VCaP (cell line): ENCODE measurements at regions not wholly inside any gene's neighbourhood (a gene's known extent, or its start where the extent isn't known, plus 50 kb on each side); places are given as distances from the start of the nearest gene placed in this dataset.

Experiments
- H3K27ac ChIP-seq: fragments of 450-650 bp; 2 replicates; pipeline ENCODE4 v1.5.1; 2017
- TF ChIP-seq, protein P1 (sequence below): fragments of 450-650 bp; conservative IDR thresholded peaks from 2 replicates; pipeline ENCODE4 v1.5.1; 2017; ENCODE audit warnings: mild to moderate bottlenecking, moderate library complexity

- TF ChIP-seq, protein P1, sequence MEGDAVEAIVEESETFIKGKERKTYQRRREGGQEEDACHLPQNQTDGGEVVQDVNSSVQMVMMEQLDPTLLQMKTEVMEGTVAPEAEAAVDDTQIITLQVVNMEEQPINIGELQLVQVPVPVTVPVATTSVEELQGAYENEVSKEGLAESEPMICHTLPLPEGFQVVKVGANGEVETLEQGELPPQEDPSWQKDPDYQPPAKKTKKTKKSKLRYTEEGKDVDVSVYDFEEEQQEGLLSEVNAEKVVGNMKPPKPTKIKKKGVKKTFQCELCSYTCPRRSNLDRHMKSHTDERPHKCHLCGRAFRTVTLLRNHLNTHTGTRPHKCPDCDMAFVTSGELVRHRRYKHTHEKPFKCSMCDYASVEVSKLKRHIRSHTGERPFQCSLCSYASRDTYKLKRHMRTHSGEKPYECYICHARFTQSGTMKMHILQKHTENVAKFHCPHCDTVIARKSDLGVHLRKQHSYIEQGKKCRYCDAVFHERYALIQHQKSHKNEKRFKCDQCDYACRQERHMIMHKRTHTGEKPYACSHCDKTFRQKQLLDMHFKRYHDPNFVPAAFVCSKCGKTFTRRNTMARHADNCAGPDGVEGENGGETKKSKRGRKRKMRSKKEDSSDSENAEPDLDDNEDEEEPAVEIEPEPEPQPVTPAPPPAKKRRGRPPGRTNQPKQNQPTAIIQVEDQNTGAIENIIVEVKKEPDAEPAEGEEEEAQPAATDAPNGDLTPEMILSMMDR, result no peak
- no peak overlapping the region for H3K27ac ChIP-seq
Observed at GRCh38 chr3:151555523-151555922, 94.7 kb upstream of the IGSF10 start.

DNA sequence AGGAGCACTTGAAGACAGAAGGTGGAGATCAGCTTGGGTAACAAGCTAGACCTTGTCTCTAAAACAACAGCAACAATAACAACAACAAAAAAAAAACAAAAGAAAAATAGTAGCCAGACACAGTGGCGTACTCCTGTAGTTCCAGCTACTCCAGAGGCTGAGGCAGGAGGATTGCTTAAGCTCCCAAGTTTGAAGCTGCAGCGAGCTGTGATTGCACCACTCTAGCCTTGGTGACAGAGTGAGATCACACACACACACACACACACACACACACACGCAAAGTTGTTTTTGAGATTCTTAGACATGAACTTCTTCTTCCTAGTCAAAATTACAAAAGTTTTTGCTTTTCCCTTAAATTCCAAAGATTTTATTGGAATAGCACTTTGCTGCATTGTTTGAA lies 93.0 kb upstream of the IGSF10 start:
- TF ChIP-seq, protein P1, result no peak

DNA sequence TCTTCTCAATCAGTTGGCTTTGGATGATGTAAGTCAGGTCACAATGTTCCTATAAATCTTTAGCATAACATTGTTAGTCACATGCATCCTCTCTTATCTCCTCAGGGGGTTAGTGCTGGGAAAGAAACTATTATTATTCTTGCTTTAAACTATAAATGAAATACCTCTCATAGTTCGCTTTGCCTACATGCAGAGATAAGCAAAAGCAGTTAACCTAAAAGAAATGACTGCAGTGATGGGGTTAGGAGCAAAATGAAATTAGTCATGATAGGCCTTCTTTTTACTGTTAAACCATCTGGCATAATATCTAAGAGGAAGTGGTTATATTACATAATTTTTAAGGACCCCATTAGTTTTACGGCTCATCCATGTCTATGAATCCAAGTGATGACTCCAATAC lies 91.7 kb upstream of the IGSF10 start:
- no peak overlapping the region for H3K27ac ChIP-seq
- TF ChIP-seq, protein P1, result no peak

More for the DNA sequence above, 93.0 kb upstream of the IGSF10 start:
- H3K27ac ChIP-seq, result no peak overlapping the region

GRCh38 chr3:151550642-151551041 lies 89.8 kb upstream of the IGSF10 start:
- TF ChIP-seq, protein P1, result no peak
- H3K27ac ChIP-seq, result no peak overlapping the region

- TF ChIP-seq, protein P1, result no peak
- H3K27ac ChIP-seq, result no peak overlapping the region
Observed at GRCh38 chr3:151550025-151550618, 89.3 kb upstream of the IGSF10 start.

GRCh38 chr3:151548195-151548594 lies 87.3 kb upstream of the IGSF10 start:
- H3K27ac ChIP-seq, result no peak overlapping the region
- TF ChIP-seq, protein P1, result no peak

DNA sequence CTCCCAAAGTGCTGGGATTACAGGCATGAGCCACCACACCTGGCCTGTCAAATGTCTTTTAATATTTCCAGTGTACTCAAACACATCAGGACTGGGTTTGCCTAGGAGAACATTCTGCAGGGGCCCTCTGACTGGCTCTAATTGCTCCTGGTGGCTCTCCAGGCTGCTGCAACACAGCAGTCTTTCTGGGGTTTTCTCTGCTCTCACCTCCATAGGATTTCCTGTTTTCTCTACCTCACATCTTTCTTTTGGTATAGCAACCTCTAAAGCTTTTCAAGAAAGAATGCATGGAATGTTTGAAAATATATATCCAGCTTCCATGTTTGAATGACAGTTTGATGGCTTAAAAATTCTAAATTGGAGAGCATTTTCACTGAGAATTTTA lies 83.3 kb upstream of the IGSF10 start:
- TF ChIP-seq, protein P1, result no peak
- H3K27ac ChIP-seq, result no peak overlapping the region
